AG10803 (cell line): ENCODE measurements at regions not wholly inside any gene's neighbourhood (a gene's known extent, or its start where the extent isn't known, plus 50 kb on each side); places are given as distances from the start of the nearest gene placed in this dataset.

ENCODE experiments used
- DNase-seq: peaks from one replicate; pipeline ENCODE4 v3.0.0; 2010; ENCODE audit warnings: low read depth
- H3K4me3 ChIP-seq: 2 replicates; pipeline ENCODE4 v1.5.1; 2011; ENCODE audit warnings: mild to moderate bottlenecking, low read length, control low read depth
- CTCF ChIP-seq: conservative IDR thresholded peaks from 2 replicates; pipeline ENCODE4 v1.5.1; 2011; ENCODE audit warnings: mild to moderate bottlenecking, low read length, control low read depth, inconsistent platforms

- TF ChIP-seq CTCF = no peak
- DNase-seq = no peak
- no peak overlapping the region for H3K4me3 ChIP-seq
Observed at GRCh38 chr5:152274224-152274623, 130.9 kb downstream of the NMUR2 start.

- no peak for TF ChIP-seq CTCF
- DNase-seq = no peak
Observed at GRCh38 chr5:152271420-152271819, 133.7 kb downstream of the NMUR2 start.

GRCh38 chr5:152270096-152270495, 135.0 kb downstream of the NMUR2 start:
- no peak for DNase-seq
- TF ChIP-seq CTCF = no peak
- H3K4me3 ChIP-seq = no peak overlapping the region

More at GRCh38 chr5:152271420-152271819, 133.7 kb downstream of the NMUR2 start:
- H3K4me3 ChIP-seq = no peak overlapping the region

GRCh38 chr5:152269533-152269932, 135.5 kb downstream of the NMUR2 start:
- no peak overlapping the region for H3K4me3 ChIP-seq
- DNase-seq = no peak
- no peak for TF ChIP-seq CTCF

GRCh38 chr5:152264645-152265254, 140.3 kb downstream of the NMUR2 start:
- no peak for DNase-seq
- no peak overlapping the region for H3K4me3 ChIP-seq
- no peak for TF ChIP-seq CTCF

- no peak for TF ChIP-seq CTCF
- DNase-seq = no peak
- H3K4me3 ChIP-seq = no peak overlapping the region
Observed at GRCh38 chr5:152262667-152263066, 142.4 kb downstream of the NMUR2 start.

GRCh38 chr5:152260940-152261339, 144.1 kb downstream of the NMUR2 start:
- H3K4me3 ChIP-seq = no peak overlapping the region
- no peak for TF ChIP-seq CTCF
- no peak for DNase-seq
